ENCODE measurements at regions not wholly inside any gene's neighbourhood (a gene's known extent, or its start where the extent isn't known, plus 50 kb on each side); places are given as distances from the start of the nearest gene placed in this dataset.
"Not testable (repeated sequence)": the region's sequence is repeated elsewhere in the genome, so short reads cannot be mapped to it uniquely, and the experiment has no call there.

DNA sequence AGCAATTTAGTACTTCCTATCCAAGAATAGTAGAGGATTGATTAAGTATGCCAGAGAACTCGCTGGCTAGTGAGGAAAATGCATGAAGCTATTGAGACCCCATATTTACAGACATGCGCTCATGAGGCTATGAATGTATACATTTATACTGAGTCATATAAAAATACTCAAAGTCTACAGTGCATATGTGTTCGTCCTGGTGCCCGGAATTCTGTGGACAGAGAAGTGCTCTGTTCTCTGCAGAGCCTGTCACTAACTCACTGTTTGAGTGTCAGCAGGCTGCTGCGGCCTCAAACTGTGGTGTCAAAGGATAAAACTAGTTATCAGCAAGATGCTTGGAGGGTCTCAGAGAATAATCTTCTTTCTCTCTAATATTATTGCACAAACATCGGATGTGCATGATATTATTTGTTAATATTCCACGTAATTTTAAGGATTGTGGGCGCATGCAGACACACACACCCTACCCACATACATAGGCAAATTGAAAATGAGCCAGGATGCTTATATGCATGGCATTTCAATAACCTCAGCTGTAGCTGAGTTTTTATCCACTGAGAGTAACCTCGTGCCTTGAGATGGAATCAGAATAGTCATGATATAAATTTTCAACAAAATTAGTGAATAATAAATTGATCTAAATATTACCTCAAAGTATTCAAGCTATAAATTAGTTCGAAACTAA, 50.0 kb upstream of the TSC22D2 start:
- no peak for DNase-seq

DNA sequence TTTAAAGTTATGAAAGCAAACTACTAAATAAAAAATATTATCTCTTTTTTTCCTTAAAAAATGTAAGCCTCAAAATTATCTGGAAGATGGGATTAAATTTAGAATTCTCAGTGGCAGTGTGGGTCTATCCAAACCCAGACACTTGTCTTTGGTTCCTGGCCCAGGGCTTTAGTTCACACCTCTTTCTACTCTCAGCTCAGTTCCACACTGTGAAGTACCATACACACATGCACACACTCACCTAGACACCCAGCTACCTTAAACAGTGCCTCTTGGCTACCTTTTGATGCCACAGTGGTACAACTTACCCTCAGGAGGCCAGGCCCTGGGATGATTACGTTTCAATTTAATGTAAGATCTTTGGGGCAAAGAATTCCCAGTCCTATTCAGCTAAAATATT, 51.0 kb upstream of the TSC22D2 start:
- no peak for DNase-seq

DNA sequence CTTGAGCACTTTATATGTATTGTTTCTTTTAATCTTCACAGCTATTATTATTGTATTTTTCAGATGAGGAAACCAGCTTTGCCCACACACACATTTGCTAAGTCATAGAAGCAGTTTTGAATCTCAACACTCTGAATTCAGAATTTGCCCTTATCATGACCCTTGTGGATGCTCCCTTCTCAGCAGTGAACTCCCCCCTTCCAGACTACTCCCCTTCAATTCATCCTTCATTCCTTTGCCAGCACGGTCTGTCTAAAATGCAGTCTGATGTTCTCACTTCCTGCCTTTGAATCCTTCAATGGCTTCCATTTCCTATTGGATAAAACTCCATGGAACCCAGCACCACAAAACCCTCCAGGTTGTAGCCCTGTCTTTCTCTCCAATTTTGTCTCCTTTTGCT, 52.5 kb upstream of the TSC22D2 start:
- DNase-seq = no peak

DNA sequence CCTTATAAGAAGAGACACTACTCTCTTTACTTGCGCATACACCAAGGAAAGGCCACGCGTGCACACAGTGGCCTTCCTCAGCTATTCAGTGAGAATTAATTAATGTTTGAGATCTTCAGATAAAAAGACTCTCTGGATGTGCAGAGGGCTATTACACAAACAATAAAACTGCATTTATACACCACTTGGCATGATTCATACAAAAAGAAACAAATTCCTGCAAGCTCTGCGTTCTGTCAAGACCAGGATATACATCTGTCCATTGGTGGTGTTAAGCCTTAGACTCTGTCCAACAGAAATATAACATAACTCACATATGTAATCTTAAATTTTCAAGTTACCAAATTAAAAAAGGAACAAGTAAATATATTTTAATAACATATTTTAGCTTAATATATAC, 55.2 kb upstream of the TSC22D2 start:
- DNase-seq = no peak

DNA sequence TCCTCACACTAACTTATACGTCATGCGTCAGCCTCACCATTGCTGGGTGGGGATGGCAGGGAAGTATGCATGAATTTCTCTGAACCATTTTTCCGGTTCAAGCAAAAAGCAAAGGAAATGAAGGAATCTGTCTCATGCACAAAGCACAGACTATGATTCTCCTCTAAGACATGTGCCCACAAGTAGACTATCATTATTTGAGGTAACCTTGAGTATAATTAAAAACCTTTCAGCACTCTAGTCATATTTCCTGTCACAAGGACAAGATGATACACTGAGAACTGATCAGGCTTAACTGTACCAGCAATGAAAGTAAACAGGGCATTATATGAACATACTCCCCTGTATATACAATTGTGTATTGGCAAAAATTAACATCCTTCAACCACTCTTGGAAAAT, 56.7 kb upstream of the TSC22D2 start:
- DNase-seq = no peak

DNA sequence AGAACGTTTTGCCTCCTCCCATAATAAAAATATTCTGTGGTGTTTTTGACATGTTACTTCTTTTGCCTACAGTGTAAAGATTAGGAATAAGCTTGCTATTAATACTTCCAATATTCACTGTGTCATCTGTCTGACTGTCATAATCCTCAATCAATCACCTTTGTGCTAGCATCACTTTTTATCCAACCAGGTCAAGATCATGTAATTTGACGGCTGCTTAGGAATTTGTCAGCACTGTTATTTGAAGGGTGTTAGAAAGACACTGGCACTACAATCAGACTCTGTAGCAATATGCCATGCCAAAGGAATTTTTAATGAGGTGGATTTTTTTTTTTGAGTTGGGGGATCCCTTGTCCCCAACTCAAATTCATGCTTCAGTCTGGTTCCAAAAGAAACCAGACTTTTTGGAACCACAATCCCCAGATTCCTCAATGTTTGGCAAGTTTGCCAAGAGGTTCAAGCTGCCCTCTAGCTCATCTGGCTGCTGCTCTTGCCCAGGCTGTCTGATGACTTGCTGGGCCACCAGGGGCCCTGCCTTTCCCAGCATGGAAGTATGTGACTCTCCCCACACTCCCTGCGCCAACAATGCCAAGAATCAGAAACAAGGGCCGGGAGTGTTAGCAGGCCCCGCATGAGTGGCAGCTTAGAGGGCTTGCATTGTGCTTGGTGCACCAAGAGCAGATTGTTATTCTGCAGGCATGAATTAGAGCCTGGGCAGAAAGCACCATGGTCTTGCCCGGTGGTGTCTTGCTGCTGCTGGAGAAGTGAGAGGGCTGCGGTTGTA, 58.6 kb upstream of the TSC22D2 start:
- no peak for DNase-seq

DNA sequence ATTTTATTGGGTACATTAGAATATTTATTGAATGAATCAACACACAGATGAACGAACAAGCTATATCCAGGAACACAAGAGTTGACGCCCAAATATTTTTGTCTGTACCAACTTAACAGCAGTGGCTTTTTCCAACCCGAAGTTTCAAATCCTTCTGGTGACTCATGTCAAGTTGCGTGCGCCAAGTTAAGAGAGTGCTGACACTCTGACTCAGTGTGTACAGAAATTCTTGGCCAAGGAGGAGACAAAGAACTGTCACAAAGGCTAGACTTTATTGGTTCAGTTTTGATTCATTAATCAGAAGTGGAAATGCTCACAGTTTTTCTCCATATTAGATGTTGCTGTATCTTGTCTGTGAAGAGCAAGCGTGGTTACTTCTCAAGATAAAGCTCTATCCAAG, 59.6 kb upstream of the TSC22D2 start:
- peak; percentile 25 for DNase-seq

DNA sequence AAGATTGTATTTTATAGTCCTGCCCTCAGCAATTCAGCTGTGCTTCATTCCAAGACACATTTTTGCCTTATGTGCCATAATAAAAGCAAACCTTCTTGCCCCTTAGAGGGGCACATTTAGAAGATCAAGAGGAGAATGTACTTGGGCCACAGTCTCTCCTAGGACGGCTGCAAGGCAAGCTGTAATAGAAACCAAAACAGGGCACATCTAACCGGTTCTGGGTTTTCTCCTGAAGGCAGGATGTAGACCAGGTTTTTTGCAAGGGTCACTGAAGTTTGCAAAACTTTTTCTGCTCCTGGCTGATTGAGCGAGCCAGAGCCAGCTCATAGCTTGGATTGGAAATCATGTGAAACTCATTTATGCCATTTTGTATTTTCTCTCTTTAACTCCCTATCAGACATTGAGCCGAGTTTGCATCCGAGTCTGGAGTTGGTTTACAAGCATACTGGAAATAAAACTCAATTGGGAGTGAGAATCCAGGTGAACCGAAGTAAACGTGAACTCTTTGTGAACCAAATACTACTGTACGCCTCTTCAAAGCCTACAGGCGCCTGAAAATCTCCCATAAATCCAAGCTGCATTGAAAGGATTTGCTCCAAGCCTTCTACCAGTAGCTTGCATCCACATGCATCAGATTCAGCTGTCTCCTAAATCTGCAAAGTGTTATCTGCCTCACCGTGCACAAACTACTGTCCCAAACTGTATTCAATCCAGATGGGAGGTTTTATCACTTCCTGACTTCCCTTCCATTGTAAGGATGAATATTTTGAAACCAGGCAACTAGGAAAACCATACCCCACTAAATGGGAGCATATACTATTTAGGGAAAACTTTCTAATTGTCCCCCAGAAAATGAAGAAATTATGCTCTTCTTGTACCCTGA, 60.9 kb upstream of the TSC22D2 start:
- no peak for DNase-seq

DNA sequence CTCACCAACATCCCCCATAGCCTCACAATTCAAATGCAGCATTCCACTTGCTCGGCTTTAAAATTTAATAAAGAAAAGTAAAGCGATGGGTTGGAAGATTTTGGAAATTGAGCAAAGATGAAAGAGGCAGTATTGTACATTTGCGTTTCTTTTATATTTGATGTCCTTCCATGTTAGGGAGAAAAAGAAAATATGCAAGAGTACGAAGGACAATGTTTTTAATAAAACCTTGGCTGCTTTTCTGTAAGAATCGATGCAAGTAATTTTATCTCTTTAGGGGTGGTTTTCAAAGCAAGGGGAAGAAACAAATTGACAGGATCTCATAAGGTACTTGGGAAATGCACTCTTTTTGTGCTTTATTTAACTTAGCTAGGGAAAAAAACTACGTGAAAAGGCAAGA, 61.8 kb upstream of the TSC22D2 start:
- no peak for DNase-seq

DNA sequence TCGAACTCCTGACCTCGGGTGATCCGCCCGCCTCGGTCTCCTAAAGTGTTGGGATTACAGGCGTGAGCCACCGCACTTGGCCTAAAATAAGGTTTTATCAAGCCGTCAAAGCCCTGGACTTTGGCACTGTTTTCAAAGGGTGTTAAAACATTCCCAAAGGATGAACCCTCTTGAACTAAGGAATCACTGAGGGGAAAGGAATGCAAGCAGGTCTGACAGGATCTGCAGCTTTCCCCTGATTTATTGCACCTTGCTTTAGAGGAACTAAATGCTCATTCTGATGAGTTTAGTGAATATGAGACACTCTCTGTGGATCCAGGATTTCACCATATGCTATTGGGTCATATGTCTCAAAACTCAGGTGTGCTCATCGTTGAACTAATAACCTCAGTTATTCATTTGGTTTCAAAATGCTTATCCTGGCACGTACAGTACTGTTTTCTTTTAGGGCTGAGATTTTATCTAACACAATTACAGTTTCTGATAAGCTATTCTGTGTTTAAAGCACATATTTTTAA, 63.0 kb upstream of the TSC22D2 start:
- no peak for DNase-seq

DNA sequence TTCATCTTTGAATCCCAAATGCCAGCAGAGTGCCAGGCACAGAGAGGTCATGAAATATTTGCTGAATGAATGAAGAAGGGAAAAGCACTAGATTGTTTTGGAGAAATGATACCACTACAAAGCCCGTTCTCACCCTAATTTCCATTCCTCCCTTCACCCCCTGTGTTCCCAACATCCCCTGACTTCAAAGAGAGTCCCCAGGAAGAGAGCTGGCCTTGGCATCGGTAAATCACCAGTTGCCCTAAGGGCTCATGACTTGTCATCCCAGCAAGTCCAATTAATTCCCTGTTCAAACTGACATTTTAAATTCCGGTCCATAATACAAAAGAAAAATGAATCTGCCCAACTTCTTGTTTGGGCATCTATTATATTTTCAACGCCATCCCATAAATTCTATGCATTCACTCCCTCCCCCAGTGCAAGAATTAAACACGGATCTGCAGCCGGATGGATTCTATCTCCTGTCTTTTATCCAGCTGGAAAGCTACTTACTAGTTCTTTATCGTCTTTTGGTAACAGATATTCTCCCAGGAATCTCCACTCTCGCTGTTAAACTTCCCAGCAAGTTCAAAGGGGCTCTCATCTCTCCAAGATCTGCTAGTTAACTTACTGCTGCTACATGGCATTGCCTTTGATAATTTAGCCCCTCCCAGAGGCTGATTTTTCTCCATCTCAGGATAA, 63.9 kb upstream of the TSC22D2 start:
- DNase-seq = no peak

DNA sequence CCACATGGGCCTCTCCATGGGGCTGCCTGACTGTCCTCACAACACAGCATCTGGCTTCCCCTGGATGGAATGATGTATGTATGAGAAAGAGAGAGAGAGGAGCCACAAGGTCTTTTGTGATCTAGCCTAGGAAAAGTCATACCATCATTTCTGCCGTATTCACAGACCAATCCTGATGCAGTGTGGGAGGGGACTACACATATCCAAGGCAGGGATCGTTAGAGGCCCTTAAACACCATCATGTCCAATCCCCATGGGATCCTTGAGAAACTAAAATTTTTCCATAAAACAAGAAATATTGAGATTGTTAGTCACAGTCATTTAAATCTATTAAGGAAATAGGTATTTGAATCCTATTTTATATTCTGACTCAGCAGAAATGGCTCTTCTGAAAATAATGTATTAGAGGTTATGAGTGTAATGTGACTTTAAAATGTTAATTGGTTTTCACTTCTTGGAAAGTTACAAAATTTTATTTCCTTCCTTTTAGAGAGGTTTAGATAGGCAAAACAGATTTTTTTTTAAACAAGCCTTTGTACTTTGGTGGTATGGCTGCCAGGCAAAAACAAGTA, 65.1 kb upstream of the TSC22D2 start:
- DNase-seq = no peak

DNA sequence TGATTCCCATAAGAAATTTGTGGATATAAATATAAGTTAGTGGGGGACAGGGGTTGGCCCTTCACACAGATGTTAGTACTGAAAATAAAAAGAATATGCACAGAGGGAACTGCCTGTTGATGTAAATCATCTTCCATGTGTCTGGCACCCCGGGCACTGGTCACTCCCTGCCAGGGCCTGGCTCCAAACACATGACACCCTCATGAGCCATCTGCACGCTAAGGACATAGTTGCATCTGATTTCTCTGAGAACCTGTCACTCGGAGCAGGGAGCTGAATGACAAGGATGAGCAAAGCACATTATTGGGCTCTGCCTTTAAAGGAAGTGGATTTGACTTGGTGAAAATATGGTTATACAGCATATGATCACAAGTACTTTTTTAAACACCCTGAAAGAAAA, 66.2 kb upstream of the TSC22D2 start:
- DNase-seq = no peak

DNA sequence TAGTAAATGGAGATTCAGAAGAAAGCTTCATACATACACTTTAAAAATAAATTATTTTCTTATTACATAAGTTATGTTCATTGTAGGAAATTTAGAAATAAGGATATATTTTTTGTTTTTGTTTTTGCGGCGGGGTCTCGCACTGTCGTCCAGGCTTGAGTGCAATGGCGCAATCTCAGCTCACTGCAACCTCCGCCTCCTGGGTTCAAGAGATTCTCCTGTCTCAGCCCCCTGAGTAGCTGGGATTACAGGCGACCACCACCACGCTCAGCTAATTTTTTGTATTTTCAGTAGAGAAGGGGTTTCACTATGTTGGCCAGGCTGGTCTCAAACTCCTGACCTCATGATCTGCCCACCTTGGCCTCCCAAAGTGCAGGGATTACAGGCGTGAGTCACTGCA, 71.7 kb upstream of the TSC22D2 start:
- not testable (repeated sequence) for DNase-seq

DNA sequence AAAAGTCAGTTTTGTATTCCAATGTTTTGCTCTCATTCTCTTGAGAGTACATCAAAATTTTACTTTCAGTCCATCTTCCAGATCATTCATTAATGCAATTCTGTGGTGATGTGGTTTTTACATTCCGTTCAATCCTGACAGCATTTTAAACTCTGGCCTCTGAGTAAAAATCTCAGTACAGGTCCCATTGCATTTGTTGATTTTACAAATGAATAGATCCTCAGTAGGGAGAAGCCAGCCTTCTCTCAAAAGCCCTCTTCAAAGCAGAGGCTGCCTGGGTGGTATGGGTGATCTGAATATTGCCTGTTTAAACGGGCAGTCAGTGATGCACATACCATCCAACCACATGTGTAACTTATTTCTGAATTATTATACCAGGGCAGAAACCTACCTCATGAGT, 72.5 kb upstream of the TSC22D2 start:
- DNase-seq = no peak

DNA sequence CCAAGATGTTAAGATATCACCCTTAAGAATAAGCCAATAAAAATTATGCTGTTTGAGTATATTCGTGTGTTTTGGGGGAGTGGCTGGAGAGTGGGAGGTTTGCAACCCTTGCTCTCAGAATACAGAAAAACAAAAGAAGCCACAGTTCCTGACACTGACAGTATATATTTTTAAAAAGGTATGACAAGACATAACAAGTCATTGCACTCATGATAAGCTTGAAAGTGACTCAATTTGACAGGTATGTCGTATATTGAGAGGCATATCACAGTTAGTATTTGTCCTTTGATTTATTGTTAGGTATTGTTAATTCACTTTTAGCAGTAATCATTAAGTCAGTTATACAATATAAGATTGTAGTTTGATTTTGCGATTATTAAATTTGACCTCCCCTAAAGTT, 73.1 kb upstream of the TSC22D2 start:
- no peak for DNase-seq

DNA sequence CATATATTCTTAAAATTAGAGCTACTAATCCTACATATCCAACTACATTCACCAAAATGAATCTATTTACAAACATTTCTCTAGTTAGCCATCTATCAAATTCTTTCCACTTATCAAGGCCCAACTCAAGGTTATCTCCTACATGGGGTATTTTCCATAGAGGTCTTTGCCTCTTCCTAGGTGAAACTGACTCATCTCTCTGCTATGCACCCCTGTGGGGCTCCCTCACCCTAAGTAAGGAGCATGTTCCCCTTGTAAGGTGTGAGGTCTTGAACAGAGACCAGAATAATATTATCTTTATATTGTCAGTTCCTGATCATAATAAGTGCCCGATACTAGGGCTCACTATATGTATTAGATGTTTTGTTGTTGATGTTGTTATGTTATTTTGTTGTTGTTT, 74.6 kb upstream of the TSC22D2 start:
- DNase-seq = no peak

DNA sequence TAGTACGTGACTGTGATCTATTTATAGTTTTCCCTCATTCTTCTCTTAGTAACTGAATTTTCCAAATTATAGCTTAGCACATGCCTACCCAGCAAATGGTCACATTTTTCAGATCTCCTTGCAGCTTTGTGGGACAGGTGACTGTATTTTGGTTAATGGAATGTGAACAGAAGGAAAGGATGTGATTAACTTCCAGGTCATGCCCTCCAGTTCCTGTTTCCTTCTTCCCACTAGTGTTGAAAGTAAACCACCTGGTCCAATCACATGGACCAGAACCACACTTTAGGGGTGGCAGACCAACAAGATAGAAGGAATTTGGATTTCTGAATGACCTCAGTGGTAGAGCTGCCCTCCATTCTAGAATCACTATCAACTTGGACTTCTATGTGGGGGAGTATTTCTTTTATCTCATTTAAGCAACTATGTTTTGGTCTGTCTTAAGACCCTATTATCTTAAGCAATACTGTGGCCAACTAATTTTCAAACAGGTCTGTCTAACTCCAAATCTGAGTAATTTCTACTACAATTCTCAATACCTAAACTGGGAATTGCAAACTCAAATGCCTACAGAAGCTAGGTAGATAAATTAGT, 76.0 kb upstream of the TSC22D2 start:
- no peak for DNase-seq

DNA sequence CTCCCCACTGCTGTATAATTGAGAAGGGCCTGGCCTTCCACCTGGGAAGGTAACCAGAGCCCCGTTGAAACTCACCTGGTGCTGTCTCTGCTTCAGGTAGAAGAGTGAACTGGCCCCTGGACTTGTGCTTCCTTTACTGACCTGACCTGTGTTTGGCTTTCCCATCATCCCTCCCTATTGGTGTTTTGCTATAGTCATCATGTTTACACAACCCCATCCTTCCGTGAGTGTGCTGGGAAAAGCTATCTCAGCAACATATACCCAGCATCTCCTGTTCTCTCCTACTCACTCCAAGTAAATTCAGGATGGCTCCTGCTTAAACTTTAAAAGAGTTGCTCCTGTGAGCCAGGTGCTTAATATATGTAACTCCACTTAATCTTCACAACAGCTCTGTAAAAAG, 77.2 kb upstream of the TSC22D2 start:
- no peak for DNase-seq

DNA sequence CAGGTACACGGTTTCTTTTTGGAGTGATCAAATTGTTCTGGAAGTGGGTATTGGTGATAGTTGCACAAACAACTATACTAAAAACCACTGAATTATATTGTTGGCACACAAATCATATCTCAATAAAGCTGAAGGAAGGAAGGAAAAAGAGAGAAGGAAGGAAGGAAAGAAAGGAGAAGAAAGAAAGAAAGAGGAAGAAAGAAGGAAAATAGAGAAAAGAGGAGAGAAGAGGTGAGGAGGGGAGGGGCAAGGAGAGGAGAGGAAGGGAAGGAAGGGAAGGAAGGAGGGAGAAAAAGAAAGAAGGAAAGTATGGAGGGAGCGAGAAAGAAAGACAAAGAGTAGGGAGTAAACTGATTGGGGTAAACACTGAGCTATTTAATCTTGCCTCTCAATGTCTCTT, 77.9 kb upstream of the TSC22D2 start:
- DNase-seq = no peak

DNA sequence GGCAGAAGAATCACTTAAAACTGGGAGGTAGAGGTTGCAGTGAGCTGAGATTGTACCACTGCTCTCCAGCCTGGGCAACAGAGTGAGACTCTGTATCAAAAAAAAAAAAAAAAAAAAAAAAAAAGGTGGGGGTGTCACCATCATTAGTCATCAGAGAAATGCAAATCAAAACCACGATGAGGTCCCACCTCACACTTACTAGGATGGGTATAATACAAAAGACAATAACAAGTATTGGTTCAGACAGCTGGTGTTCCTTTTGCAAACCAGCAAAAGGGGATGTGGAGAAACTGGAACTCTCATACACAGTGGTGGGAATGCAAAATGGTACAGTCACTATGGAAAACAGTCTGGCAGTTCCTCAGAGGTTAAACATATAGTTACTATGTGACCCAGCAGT, 78.7 kb upstream of the TSC22D2 start:
- DNase-seq = peak; percentile 7

DNA sequence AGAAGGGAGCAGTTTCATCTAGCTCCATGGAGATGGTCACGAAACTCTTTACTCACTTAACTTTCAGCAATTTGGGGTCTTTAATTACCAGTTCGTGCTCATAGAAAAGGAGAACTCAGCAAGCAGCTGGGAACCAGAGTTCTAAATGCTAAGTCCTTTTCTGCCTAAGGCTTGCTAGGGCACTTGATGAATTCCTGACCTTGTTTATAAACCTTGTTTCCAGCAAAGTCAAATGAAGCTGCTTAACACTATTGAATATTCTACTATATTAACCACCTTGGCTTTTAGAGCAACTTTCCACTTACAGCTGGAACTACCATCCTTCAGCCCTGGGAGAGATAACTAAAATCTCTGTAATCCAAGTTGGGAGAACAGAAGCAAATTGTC, 79.5 kb upstream of the TSC22D2 start:
- DNase-seq = no peak
